Kidney tubule cell (primary cell): ENCODE measurements at regions not wholly inside any gene's neighbourhood (a gene's known extent, or its start where the extent isn't known, plus 50 kb on each side); places are given as distances from the start of the nearest gene placed in this dataset.
A peak's percentile ranks its signal among the peaks of the same experiment; 100 is the strongest.
"Not testable (repeated sequence)": the region's sequence is repeated elsewhere in the genome, so short reads cannot be mapped to it uniquely, and the experiment has no call there.

Source experiments
- DNase-seq: peaks from one replicate; pipeline ENCODE4 v3.0.0-alpha.2; 2018; ENCODE audit warnings: low spot score

DNA sequence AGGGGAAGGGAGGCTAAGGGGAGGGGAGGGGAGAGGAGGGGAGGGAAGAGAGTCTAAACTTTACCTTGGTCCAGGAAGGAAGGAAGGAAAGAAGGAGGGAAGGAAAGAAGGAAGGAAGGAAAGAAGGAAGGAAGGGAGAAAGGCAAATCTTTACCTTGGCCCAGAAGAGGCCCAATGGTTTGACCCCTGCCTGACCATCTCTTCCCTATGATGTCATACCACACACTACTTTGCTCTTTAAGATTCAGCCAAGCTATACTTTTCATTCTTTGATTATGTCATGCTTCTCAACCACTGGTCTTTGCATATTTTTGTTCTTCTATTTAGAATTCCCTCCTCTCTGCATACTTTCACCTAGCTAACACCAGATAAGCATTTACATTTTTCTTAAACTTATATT is 1077.5 kb downstream of the PCDH9 start:
- DNase-seq = no peak

DNA sequence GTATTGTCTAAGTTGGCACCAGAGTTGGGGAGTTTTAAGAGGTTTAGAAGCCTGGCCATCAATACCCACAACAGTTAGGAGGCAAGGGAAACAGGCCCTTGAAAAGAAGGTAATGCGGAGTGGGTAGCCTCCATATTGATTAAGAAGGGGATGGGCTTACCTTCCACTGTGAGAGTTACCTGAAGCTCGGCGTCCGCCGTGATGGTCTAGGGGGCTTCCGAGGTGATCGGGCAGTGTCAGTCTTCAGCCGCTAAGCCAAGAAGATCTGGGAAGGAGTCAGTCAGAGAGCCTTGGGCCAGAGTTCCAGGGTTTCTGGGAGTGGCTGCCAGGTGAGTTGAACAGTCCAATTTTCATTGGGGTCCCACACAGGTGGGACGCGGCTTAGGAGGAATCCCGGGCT is 1085.8 kb downstream of the PCDH9 start:
- DNase-seq = not testable (repeated sequence)

DNA sequence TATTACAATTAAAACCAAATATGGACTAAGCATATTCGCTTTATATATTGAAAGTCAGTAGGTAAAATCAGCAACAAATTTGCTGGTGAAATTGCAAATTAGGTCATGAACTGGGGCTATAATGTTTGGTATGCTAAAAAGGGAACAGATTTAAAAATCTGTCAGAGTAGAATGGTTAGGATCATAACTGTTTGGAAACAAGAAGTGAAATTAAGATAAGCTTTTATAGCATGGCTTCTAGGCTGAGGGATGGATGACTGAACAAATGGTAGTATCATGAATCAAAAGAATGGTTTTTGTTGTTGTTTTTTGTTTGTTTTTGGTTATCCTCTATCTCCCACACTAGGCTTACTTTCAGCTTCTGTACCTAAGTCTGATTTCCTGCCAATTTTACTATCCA is 1090.4 kb downstream of the PCDH9 start:
- DNase-seq = no peak

DNA sequence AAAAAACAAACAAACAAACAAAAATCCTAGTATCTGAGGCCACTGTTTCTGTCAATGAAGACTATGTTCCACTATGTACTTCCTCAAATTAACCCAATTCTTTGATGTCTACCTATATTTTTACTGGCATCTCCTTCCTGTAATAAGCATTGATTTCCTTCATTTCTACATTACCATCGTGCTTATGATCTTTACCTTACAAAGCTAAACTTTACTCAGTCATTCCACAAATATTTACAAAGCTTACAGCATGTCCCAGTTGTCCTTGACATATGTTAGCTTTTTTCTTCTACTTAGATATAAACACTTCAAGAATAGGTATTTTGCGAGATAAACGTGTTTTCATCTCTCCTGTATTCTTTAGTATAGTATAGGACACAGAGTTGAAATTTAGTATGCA is 1090.9 kb downstream of the PCDH9 start:
- DNase-seq = no peak

DNA sequence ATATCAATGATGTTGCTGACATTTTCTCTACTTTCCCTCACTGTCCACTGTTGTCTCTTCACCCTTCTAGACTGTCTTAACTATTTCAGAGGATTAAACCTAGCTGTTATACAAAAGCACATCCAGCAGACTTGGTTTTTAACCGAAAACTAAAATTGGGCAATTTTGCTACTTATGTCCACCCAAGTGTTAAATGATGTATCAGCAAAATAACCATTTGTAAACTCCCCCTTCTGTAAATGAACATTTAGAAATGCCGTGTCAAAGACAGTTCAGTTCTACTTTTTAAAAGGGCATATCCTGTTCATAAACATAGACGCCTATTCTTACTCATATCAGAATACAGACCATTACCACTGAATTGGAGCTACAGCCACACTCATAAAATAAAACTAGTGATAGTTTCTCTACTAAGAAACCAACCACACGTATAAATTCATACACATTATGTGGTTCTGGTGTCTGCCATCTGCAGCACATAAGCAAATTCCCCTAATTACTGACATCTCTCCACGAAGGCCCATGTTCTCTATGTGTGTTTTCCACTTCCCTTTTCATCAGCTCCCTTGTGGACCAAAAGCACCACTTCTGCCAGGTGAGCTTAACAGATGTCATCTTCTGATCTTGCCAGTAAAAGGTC is 1091.8 kb downstream of the PCDH9 start:
- DNase-seq = no peak

DNA sequence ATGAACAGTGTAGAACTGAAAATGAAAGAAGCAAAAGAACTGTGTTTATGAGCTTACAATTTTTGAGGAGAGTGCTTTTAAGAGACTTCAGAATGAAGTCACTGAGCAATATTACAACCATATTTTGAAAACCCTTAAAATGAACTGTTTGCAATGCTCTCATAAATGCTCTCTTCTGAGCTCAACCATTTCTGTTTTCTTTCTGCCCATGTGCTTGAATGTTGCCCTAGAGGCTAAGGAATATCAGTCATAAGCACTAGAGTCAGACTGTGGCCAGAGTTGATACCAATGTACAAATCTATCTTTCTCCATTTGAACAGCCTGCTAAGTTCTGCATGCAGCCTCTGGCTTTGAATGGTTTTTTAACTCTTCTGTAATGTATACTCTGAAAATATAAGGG is 1092.8 kb downstream of the PCDH9 start:
- DNase-seq = no peak

DNA sequence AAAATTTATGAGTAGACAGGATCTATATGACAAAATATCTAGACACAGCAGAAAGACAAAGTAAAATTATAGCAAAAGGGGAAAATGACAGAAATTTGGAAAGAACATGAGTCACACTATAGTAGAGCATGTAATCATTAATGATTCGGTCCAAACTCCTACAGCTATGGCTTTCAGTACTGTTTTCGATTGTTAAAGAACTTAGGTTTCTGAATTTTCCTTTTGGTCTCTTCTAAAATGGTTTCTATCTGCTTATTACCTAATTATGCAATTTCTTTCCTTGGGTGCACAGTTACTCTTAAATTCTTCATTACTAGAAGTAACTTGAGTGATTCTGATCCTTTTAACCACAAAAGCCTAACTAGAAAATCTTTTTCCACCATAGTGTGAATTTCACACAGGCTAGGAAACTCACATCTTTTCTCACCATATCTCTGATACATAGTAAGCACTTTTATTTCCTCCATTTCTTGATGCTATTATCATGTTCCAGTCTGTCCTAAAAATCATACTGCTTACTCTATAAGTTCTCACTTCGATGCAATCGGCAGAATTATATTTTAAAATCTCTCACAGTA is 1101.4 kb downstream of the PCDH9 start:
- DNase-seq = no peak

DNA sequence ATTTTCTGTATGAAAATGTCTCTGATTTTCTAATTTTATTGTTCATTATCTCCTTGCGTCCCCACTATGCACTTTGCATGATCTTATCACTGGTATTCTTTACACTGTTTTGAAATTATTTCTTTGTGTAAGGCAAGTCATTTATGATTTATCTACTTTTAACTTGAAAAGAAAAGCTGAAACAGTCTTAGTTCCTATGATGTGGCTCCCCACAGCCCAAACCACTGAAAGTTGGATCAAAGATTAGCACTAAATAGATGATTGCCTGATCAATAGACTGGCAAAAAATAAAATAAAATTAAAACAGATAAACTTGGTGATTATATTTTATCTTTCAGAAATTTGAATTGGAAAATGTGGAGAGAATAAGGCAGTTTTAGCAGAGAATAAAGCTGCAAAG is 1101.9 kb downstream of the PCDH9 start:
- no peak for DNase-seq

DNA sequence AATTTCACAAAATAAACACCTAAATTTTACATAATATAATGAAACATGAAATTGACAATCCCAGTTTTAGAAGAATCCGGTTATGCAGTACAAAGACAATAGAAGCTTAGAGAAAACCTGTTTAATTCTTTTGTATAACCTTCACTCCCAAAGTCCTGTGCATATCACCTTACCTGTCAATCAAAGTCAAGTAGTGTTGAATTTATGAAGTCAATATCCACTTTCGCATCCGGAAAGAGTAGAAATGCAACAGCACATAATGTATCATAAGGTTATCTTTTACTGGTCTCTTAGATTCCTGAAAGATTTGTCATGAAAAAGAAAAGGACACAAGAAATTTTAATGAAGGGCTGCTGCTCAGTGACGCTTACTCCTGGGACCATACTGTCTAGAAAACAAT is 1112.6 kb downstream of the PCDH9 start:
- no peak for DNase-seq

DNA sequence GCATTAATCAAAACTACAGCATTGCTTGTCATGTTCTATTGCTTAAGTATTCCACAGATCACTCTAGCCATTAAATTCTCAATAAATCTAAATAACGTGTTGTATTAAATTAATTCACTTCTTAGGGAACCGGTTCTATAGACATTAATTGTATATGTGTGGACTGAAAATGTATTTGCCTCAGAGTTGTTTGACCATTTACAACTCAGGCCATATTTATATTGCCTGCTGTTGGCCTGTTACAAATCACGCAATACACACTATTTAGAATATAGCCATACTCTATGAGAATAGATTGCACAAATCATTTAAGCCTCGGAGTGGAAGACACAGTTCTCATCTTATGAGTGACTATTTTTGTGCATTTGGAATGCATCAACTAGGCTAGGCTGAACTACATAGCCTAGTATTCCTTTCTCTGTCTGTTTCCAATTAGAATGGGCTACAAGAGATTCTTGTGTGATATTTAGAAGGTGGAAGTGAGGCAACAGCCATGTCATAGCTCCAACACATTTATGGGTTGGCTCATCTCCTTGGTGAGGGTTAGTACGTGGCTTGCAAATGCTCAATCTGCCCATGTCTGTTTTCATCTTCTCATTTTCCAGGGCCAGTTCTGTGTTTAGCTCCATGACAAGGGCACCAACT is 1116.1 kb downstream of the PCDH9 start:
- no peak for DNase-seq

DNA sequence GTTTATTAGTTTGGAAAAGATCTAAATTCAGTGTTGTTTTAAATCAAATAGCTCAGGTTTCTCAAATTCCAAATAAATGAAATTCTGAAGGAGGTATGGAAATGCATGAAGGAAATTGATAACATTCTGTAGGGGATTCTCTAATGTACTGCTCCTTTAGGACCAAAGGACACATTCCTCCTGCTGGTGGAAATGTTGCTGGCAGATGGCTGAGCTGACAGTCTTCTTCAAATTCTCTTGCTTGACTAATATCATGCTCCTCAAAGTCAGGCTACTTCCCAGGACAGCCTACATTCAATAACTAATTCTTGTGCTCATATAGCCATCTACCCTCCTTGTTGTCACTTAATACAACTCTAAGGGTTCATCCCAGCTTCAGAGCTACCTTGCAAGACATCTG is 1118.5 kb downstream of the PCDH9 start:
- DNase-seq = no peak

DNA sequence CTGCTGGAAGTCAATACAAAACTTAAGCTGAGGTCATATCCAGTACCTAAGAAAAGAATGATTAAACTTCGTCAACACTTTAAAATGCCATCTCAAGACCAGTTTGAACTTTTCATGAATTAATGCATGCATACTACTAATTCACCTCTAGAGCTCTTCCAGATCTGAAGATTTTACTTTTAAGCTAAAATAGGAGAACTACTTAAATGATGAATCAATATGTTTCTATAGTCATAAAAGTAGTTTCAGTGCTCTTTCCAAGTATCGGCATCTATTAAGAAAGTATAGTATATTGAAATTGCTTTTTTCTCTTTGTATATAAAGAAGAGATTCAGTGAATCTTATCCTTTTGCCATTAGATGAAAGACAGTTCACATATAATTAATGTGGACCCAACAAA is 1123.9 kb downstream of the PCDH9 start:
- DNase-seq = no peak

DNA sequence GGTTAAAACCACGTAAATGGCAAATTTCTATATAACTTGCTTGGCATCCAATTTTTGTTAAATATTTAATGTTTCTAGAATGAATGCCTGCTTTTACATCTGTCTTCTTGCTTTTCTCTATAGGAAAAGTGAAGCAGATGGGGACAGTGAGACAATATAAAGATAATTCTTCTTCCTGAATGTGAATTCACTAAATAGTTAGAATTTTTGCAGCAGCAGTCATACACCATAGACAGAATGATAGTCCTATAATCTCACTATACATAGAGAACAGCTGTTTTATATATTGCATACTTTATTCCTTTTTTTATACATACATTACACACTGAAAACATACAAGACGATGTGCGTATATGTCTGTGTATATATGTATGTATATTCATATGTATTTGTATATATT is 1127.3 kb downstream of the PCDH9 start:
- DNase-seq = no peak

DNA sequence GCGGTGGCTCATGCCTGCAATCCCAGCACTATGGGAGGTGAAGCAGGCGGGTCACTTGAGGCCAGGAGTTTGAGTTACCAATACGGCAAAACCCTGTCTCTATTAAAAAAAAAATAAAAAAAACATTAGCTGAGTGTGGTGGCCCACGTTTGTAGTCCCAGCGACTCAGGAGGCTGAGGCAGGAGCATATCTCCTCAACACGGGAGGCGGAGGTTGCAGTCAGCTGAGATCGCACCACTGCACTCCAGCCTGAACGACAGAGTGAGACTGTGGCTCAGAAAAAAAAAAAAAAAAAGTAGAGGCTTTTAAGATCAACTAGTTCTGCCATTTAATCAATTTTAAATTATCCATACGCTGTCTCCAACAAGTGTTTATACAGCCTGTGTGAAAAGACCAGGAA is 1130.3 kb downstream of the PCDH9 start:
- DNase-seq = no peak

DNA sequence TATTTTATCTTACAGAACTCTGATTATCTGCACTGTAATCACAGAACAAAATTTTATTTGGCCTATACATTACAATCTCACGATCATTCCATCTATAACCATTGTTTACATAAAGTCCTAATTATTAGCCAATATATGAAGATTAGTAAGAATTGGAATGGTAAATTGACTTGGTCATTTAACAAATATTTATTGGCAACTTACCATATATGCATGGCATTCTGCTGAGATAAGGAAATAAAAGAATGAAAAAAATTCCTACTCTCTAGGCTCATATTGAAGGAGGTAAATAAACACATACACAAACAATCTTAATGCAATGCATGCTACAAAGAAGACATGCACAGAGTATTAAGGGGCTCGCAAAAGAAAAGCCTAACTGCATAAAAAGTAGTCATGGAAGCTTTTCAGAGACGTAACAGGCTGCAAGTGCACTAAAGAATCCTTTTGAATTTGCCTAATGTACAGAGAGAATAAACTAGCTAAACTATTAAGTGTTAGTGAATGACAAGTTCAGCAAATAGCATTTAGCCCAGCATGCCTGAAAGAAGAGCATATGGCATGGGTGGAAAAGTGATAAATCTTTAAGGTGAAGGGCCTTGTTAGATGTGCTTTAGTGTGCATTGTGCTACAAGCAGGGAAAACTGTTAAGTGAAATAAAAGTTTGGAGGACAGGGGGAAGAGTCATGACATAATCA is 1131.1 kb downstream of the PCDH9 start:
- DNase-seq = no peak

DNA sequence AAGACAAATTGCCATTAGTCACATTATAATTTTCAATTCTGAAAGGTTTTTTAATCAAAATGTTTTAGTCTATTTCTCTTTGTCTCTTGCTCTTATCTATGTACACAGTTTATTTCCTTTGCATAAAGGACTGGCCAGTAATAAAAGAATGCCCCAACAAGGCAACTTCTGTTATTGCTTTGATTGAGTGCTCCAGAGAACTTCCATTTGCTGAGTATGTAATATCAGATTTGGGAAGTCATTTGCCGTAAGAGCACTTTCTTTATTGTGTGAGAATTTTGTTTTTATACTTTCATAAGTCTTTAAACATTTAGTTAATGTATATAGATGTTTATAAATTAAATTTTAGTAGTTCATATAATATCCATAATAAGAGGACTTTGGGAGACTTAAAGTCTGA is 1140.4 kb downstream of the PCDH9 start:
- DNase-seq = no peak

DNA sequence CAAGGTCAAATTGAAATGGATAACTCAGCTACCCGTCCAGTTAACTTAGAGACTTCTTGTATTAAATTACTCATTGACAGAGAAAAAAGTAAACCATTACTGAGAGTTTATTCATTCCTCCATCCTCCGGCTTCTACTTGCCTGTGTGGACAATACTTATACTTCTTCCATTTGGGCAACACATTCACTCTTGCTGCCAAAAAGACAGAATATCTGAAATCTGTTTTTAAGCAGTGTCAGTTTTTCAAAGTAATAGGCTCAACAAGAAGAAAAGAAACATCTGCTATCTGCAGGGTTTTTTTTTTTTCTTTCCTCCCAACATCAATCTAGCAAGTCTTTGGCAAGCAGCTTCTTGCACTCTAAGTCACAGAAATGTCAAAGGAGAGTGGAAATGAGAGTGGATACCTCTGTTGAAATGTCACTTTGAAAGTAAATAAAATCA is 1142.8 kb downstream of the PCDH9 start:
- peak; percentile 23 for DNase-seq

DNA sequence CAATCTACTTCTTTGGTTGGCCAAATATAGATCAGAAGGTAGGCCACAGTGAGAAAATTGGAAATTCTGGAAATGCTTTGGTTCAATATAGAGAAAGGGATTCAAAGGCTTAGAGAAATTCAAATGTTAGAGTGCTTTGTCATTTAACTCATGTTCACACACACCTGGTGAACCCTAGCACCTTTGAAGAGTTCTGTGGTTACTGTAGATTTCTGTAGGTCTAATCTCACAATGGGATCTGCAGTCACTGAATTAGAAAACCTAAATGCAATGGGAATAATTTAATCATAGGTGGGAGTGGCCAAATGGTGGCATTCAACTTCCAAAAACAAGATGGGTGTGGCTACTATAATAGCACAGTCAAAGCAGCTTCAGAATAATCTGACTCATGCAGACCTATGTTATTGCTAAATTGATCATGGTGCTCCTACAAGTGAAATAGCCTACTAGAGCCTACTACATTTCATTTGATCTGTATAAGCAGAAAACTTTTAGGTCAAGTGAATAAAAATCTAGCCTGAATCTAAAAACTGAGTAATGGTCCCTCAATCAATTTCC is 1152.9 kb downstream of the PCDH9 start:
- DNase-seq = no peak

DNA sequence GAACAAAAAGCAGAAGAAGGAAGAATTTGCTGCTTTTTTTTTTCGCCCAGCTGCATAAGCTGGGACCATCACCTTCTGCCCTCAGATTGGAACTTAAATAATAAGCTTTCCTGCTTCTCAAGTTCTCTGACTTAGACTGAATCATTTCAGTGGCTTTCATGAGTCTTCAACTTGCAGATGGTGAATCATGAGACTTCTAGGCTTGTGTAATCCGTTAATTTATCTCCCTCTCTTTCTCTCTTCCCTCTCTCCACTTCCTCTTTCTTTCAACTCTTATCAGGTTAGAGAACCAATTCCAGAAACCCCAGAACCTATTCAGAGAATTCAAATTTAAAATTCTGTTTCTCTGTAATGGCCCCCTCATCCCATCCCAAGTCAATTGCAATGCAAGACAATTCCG is 1153.7 kb downstream of the PCDH9 start:
- DNase-seq = no peak

DNA sequence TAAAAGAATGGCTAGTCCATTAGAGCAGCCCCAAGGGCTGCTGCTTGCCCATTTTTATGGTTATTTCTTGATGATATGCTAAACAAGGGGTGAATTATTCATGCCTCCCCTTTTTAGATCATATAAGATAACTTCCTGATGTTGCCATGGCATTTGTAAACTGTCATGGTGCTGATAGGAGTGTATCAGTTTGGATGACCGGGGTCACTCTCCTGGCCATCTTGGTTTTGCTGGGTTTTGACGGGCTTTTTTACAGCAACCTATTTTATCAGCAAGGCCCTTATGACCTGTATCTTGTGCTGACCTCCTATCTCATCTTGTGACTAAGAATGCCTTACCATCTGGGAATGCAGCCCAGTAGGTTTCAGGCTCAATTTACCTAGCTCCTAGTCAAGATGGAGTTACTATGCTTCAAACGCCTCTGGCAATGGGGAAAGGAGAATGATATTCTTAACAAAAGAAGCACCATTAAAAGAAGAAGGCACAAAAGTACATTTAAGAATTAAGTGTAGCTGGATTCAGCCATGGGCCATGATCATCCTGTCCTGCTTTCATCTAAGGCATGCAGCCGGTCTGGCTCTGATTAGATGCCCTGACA is 1156.0 kb downstream of the PCDH9 start:
- no peak for DNase-seq

DNA sequence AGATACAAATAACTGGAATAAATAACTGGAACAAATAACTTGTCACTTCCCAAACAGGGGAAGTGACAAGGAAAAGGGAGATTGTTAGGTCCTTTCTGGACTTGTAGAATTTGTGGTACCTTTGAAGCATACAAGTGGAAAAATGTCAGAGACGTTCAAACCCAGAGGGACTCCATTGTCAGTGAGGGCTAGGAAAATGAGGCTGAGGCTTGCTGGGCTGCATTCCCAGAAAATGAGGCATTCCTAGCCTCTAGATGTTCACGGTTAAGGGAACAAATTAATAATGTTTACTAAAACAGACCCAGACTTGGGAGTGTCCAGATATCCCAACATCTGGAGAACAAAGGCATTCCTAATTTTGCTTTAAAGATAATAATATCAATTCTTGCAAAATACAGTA is 1158.0 kb downstream of the PCDH9 start:
- DNase-seq = not testable (repeated sequence)

DNA sequence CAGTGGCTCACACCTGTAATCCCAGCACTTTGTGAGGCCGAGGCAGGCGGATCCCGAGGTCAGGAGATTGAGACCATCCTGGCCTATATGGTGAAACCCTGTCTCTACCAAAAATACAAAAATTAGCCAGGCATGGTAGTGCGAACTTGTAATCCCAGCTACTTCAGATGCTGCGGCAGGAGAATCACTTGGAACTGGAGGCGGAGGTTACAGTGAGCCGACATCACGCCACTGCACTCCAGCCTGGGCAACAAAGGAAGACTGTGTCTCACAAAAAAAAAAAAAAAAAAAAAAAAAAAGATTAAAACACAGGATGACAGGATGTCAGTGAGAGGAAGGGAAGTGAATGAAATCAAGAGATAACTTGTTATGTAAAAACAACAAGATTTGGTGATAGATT is 1158.5 kb downstream of the PCDH9 start:
- no peak for DNase-seq

DNA sequence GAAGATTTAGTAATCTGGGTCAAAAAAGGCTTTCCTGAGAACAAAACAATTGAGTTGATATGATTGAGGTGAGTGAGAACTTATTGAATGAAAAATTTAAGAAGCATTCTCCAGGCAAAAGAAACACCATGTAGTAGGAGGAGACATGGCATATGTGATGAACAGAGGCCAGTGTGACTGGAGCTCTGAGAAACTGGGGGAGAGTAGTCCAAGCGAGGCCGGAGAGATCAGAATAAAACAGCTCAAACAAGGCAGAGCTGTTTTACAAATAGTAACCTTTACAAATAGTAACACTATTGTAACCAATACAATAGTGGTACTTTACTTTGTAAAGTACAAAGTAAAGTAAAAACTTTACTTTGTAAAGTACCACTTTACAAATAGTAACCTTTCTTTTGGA is 1159.1 kb downstream of the PCDH9 start:
- DNase-seq = no peak
